ENCODE measurements at regions not wholly inside any gene's neighbourhood (a gene's known extent, or its start where the extent isn't known, plus 50 kb on each side); places are given as distances from the start of the nearest gene placed in this dataset.

DNA sequence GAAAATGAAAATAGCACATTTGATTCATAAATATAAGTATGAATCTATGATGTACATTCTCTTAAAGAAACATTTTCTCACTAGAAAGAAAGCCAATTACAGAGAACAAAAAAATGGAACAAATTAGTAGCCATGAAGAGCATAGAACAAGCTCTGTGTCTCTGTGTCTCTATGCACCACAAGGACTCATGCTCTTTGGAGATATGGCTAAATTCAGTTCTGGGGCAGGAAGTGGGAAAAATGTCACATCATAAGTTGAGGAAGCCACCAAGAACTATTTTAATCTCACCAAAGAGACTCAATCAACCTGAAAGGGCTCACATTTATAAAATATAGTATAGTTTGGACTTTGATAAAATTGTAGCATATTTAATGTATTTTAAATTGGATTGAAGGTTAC is 1259.8 kb upstream of the GJE1 start:
- in situ Hi-C loops (cut with MboI; ENCODE audit: low sequenced_read_pairs) = loop anchor here (25.0 kb wide), 1 partner anchor 1486 kb away; no protein-coding TSS in a partner anchor

DNA sequence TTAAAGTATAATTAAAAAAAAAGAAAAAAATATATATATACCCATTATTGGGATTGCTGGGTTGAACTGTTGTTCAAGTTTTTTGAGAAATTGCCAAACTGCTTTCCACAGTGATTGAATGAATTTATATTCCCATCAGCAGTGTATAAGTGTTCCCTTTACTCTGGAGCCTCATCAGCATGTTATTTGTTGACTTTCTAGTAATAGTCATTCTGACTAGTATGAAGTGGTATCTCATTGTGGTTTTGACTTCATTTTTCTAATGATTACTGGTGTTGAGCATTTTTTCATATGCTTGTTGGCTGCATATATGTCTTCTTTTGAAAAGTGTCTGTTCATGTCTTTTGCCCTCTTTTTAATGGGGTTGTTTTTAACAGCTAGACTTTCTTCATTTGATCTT is 1260.8 kb upstream of the GJE1 start:
- in situ Hi-C loops (cut with MboI; ENCODE audit: low sequenced_read_pairs) = loop anchor here (25.0 kb wide), 1 partner anchor 1485 kb away; no protein-coding TSS in a partner anchor

DNA sequence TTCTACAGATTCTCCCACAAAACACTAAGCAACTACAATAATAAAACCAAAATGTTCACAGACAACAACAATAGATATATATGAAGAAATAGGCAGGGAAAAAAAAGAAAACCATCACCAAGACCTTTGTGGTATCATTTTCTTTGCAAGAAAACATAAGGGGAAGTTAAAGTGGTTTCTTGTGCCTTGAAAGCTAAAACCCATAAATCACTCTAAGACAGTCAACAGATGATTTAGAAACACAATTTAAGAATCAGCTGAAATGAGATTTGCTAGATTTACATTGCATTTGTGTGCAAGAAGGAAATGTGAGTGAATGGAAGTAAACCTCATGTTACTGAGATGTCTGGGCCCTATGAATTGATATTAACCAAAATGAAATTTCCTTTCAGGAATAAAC is 1265.4 kb upstream of the GJE1 start:
- in situ Hi-C loops (cut with MboI; ENCODE audit: low sequenced_read_pairs) = loop anchor here (25.0 kb wide), 1 partner anchor 1480 kb away; no protein-coding TSS in a partner anchor

DNA sequence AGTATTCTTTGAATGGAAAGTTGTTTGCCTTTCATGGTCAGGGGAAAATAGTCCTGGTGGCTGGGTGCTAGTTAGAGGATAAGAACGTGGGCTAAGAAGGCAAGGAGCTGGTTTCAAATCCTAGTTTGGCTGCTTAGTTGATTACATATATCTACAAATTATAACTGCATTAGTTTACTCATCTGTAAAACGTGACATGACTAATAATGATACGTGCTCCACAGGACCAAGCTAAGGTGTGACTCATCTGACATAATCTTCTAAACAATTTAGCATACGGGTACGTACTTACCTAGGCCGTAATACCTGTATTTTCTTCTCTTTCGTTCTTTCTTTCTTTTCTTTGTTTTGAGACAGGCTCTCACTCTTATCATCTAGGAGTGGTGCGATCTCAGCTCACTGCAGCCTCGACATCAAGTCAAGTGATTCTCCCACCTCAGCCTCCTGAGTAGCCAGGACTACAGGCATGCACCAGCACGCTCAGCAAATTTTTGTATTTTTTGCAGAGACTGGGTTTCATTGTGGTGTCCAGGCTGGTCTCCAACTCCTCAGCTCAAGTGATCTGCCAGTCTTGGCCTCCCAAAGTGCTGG is 1274.2 kb upstream of the GJE1 start:
- in situ Hi-C loops (cut with MboI; ENCODE audit: low sequenced_read_pairs) = loop anchor here (25.0 kb wide), 1 partner anchor 1471 kb away; no protein-coding TSS in a partner anchor

DNA sequence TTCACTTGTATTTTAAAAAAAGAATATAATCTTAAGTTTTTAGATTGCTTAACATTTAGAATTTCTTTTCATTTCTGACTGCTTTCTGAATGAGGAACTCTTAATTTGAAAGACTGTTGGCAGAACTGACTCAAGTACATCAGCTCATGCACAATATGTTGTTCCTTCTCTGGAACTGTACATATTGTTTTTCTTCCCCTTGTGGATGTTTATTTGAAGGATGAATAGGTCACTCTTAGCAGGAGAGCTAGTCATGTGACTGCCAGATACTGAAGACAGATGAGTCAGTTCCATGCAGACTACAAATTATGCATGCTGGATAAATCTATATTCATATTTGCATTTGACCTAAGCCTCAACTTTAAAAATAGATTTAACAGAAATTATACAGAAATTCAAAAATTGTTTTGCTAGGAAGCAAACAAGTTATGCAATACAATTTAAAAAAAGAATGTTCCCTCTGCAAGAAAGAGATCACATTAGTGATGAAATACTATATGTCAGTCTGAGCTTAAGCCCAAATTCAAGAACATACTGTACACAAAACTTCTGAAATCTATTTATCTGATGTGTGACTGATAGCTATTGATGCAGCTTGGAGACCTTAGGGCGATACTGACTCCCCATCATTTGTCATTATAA is 1274.9 kb upstream of the GJE1 start:
- in situ Hi-C loops (cut with MboI; ENCODE audit: low sequenced_read_pairs) = loop anchor here (25.0 kb wide), 1 partner anchor 1471 kb away; no protein-coding TSS in a partner anchor

DNA sequence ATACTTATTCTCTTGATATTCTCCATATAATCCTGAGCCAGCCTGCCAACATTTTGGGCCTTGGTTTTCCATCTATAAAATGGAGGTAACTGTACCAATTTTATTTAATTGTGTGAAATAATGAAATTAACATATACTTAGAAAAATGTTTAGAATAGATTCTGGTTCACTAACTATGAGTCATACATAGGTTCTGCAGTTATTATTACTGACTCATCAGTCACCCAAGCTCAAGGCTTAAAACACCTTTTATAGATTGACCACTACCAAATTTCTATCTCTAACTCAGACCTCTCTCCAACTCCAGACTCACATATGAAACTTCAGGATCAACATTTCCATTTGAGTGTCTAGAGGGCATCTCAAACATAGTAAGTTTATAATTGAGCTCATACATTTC is 1277.2 kb upstream of the GJE1 start:
- in situ Hi-C loops (cut with MboI; ENCODE audit: low sequenced_read_pairs) = loop anchor here (25.0 kb wide), 1 partner anchor 1468 kb away; no protein-coding TSS in a partner anchor

DNA sequence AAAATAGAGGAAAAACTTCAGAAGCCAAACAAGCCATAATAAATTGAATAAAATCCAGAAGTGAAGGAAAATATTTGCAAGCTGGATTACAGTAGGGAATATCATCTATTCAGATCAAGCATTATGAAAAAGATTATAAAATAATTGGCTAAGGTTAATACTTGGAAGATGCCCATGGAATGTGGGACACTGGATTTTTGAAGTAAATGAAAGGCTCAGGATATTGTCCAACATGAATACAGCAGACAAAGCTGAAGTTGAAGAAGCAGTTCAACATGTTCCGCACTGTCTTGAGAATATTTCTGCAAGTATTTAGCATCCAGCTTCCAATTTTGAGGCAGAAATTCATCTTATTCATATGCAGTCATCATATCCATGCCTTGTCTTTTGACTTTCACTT is 1278.4 kb upstream of the GJE1 start:
- in situ Hi-C loops (cut with MboI; ENCODE audit: low sequenced_read_pairs) = loop anchor here (25.0 kb wide), 1 partner anchor 1467 kb away; no protein-coding TSS in a partner anchor

DNA sequence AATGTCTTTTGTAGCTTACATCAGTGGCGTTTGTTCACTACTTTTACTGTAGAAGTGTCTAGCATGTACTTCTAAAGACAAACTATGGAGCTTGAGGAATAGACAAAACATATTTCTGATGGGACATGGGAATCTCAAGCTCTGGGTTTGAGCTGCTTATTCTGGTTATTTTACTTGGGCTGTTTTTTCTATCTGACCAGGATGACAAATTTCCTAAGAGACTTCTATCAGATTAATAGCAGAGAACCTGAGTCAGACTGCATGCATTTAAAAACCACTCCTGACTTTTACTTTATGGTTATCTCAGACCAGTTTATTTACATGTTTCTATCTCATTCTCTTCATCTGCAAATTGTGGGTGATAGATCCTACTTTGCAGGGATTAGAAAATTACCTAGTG is 1282.3 kb upstream of the GJE1 start:
- in situ Hi-C loops (cut with MboI; ENCODE audit: low sequenced_read_pairs) = loop anchor here (25.0 kb wide), 1 partner anchor 1463 kb away; no protein-coding TSS in a partner anchor

DNA sequence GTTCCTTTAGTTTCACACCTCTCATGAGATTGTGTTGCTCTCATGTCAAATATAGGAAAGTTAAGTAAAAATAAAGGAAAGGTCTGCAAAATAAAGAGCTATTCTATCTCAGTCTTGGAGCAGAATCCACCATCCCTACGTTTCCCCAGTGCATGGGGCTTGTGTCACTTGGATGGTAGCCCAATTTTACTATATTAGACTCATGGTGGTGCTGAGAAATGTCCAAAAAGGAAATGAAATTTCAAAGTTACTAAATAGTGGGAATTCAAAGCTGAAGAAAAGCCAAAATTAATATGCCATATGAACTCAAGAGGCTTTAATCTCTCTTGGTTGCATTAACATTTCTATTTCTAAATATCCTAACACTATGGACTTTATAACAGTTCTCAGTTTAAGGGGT is 1283.3 kb upstream of the GJE1 start:
- in situ Hi-C loops (cut with MboI; ENCODE audit: low sequenced_read_pairs) = no loop called here

DNA sequence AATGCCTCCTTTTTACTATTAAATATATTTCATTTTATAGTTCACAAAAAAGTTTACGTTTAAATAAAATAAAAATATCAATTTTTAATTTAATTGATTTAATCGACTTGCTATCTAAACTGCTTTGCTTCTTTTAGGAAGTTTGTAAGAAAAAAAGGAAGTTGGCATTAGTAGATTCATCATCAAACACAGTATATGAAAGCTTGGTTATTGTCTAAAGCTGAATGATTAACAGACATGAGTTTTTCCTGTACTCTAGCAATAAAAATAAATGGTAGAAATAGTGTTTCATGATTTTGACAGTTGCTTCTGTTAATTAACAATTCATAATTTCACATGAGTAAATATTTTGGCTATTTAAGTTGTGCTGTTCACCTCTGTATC is 1285.5 kb upstream of the GJE1 start:
- in situ Hi-C loops (cut with MboI; ENCODE audit: low sequenced_read_pairs) = no loop called here

DNA sequence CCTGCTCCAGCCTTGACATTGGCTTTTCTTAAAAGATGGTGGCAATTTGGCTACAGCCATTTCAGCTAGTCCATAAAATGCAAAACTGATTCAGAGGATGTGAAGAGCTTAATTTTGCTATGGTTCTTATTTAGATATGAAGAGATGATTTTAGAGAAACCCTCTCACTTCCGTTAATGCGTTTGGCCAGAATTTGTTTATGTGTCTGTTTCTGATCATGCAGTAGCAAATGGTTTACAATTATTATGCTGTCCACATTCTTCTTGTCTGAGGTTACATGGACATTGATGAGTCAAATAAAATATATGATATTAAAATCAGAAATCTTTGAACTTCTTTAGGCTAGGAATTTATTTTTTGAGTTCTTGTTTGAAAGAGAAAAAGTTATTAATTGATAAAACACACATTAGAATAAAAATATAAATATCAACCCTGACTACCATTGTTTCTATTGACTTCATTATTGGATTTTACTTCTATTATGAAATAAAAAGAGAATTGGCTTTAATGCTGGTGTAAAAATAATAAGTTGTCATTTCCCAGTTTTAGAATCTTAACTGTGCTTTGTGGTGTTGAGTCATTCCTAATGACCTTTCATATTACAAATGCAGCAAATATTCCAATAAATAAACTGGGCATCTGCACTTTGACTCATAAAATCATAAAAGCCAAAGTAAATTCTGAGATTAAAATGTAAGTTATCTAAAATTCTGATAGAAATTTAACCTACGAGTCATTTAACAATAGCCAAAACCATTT is 1286.0 kb upstream of the GJE1 start:
- in situ Hi-C loops (cut with MboI; ENCODE audit: low sequenced_read_pairs) = no loop called here

DNA sequence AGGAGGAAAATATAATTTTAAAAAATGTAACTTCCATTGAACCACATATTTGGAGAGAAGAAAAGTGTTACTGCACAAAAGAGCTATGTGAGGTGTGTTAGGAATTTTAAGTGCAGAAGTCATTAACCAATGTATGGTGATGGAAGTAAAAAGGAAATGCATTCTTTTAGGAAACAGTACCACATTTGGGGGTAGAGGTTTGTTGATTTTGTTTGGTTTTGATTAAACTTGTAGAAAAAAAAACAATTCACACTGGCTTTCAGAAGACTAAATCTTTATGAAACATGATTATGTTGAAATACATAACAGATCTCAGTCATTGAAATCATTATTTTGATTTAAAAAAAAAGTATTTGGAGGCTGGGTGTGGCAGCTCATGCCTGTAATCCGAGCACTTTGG is 1287.0 kb upstream of the GJE1 start:
- in situ Hi-C loops (cut with MboI; ENCODE audit: low sequenced_read_pairs) = no loop called here

DNA sequence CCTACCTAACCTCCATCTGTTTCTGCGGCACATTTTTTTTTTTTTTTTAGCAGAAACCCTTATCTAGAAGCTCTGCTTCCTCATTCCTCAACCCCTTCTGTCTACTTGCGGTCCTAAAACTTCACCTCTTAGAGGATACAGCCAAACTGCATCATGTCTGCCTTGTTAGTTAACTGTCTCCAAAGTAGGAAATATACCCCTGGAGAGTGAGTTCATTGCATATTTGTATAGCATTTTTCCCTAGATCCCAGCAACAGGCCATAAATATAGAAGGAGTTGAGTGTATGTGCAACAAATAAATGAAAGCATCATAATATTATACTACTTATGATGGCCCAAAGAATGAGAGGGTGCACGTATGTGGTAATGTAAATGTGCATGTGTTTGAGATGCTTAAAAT is 1288.6 kb upstream of the GJE1 start:
- in situ Hi-C loops (cut with MboI; ENCODE audit: low sequenced_read_pairs) = no loop called here

DNA sequence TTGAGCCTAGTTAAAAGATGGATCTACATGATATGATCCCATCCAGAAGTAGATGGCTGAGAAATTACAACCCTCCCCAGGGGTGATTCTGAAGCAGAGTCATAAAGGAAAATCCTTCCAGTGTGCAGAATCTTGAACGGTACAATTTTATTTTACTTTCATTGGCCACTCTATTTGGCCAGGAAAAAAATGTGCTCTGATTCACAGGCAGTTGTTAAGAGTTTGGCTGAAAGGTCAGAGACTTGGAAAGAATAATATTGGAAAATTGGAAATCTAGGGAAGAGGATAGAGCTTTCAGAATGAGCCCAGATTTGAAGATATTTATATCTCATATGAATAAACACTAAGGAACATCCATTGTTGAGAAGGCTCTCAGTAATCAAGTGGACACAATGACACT is 1299.3 kb upstream of the GJE1 start:
- in situ Hi-C loops (cut with MboI; ENCODE audit: low sequenced_read_pairs) = no loop called here

DNA sequence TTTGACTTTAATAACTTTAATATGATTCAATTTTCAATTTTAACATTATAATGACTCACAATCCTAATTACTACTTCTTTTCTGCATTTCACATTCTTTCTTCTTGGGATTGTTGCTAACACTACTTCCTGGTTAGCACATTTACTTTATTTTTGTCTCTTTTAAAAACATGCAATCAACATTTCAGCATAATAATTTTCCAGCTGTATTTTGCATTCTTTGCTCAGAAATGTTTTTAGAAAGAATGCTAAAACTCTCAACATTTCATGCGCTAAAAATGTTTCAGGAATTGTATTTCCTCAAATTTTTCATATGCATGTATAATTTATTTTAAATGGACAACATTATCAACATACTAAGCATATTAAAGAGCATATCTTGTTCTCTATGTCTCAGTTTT is 1302.1 kb upstream of the GJE1 start:
- in situ Hi-C loops (cut with MboI; ENCODE audit: low sequenced_read_pairs) = no loop called here

DNA sequence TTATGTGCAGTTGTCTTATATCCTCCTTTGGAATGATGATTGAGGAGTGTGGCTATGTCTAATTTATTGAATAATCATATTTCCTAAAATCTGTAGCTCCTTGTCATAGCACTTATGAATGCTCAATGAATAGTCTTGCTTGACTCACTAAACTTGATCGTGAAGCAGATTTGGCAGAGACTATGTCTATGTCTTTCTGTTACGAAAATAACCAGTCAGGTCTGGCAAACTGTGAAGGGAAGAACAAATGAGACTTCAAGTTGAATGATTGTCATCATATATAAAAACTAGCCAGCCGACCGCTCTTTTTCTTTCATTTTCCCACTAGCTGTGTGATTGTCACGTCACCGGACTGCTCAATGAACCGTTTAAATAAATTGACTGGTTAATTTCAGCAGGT is 1303.9 kb upstream of the GJE1 start:
- in situ Hi-C loops (cut with MboI; ENCODE audit: low sequenced_read_pairs) = no loop called here

DNA sequence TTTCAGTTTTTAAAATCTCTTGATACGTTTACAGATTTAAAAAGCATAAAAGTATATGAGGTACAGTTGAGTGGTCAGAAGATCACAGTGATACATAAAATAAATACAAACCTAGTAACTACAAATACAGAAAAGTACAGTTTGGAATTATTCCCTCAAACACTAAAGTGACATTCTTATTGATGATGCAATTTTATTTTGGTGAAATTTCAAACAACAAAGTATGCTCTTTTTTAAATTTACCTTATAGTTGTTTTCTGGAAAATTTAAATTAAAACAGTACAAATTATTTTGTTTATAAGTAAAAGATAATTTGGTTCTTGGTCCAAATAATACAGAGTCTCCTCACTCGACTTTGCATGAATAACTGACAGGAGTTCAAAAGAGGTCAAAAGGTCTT is 1305.1 kb upstream of the GJE1 start:
- in situ Hi-C loops (cut with MboI; ENCODE audit: low sequenced_read_pairs) = no loop called here

DNA sequence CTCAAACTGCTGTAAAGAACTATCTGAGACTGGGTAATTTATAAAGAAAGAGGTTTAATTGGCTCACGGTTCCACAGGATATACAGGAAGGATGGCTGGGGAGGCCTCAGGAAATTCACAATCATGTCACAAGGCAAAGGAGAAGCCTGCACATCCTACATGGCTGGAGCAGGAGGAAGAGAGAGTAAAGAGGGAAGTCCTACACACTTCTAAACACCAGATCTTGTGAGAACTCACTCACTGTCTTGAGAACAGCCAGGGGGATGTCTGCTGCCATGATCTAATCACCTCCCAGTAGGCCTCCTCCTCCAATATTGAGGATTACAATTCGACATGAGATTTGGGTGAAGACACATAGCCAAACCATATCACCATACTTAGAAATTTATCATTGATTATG is 1307.0 kb upstream of the GJE1 start:
- in situ Hi-C loops (cut with MboI; ENCODE audit: low sequenced_read_pairs) = no loop called here

DNA sequence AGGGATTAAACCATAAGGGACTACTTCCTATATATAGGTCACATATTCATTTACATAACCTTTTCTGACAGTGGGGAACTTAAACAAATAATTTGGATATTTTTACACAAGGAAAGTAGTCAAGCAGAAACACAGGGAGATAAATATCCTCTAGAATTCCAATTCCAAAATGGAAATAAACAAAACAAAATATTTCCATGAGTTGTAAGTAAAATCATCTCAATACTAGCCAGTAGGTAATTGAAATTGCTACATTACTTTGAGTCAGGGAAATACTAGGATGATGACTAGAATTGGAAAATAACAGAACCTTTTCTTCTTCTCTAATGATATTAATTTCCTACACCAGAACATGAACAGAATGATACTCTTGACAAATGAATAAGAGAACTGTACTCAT is 1308.1 kb upstream of the GJE1 start:
- in situ Hi-C loops (cut with MboI; ENCODE audit: low sequenced_read_pairs) = no loop called here

DNA sequence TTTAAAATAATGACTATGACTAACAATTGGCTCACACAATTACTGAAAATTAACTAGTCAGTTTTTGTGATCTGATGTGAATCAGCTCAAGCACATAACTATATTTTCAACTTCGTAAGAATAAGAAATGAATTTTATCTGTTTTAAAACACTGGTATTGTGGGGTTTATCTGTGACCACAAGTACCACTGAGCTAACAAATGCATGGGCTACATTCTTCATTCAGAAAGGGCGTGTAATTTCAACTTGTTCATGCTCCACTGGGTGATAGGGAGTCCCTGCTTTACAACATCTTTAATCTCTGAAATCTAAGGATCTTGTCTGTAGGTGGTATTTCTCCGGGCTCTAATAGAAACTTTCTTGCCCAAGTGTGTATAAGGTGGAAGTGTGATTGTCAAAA is 1311.5 kb upstream of the GJE1 start:
- in situ Hi-C loops (cut with MboI; ENCODE audit: low sequenced_read_pairs) = no loop called here

DNA sequence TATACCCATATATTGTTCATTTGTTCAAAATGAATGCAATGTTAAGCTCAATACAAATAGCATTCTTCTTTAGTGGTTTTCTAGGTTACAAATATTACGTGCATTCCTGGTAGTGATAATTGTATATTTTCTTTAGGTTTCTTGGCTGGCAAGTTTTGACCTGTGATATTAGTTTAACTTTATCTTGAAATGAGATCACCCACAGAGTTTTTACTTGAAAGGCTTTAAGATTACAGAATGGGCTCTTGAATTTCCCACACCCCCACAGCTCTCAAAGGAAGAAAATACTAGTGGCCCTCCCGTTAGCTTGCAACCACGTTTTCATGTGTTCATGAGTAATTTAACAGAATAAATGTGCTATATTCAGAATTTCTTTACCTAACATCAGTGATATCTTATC is 1315.5 kb upstream of the GJE1 start:
- in situ Hi-C loops (cut with MboI; ENCODE audit: low sequenced_read_pairs) = no loop called here

DNA sequence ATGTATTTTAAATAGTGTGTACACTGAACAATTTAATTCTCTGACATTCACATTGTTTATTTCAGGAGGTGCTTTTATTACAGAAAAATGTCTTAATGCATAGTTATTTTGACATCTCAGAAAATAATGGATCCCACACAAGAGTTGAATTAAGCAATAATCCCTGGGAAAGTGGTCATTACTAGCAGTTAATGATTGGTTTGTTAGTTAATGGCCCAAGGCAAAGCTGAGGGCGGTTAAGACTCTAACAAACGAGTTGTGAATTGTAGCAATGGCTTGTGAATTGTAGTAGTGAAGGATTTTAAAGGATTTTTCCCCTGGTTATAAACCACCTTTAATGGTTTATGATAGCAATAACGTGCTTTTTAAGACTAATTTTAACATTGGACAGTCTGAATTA is 1316.0 kb upstream of the GJE1 start:
- in situ Hi-C loops (cut with MboI; ENCODE audit: low sequenced_read_pairs) = no loop called here

Measured in HL-60/S4 treated with retinoic acid at 250 ng/mL for 4 days and 3 days (cell line).